Lung (tissue), 11 donors: ENCODE measurements at regions not wholly inside any gene's neighbourhood (a gene's known extent, or its start where the extent isn't known, plus 50 kb on each side); places are given as distances from the start of the nearest gene placed in this dataset.

Source experiments
- ATAC-seq: fragments of 200-7000 bp; cut with Tn5 transposase; one replicate; pipeline ENCODE4 v1.9.1; 2020; ENCODE audit warnings: moderate number of reproducible peaks; ENCODE audit not compliant: insufficient read depth, low FRiP score
- DNase-seq, 3 donors: peaks; one replicate each; pipeline ENCODE4 v3.0.0-alpha.2; 2013 to 2017
- H3K27ac ChIP-seq, 2 donors: one replicate each; pipeline ENCODE4 v1.5.1; 2013; ENCODE audit warnings: mild to moderate bottlenecking in 2 of 2, moderate library complexity in 2 of 2, control low read depth in 1 of 2, inconsistent platforms in 1 of 2, low read depth in 1 of 2, low read length in 1 of 2
- H3K27me3 ChIP-seq, 3 donors: one replicate each; pipeline ENCODE4 v1.5.1; 2013; ENCODE audit warnings: low read length in 2 of 3; ENCODE audit not compliant: control insufficient read depth in 3 of 3, insufficient read depth in 3 of 3
- H3K36me3 ChIP-seq, 4 donors: one replicate each; pipeline ENCODE4 v1.5.1; 2013; ENCODE audit warnings: low read length in 4 of 4, mild to moderate bottlenecking in 1 of 4, moderate library complexity in 1 of 4; ENCODE audit not compliant: control insufficient read depth in 4 of 4, insufficient read depth in 4 of 4
- H3K4me1 ChIP-seq, 5 donors: one replicate each; pipeline ENCODE4 v1.5.1; 2013; ENCODE audit warnings: low read length in 5 of 5, mild to moderate bottlenecking in 2 of 5, moderate library complexity in 1 of 5; ENCODE audit not compliant: control insufficient read depth in 5 of 5, insufficient read depth in 5 of 5
- H3K4me3 ChIP-seq: one replicate; pipeline ENCODE4 v1.5.1; 2013; ENCODE audit warnings: mild to moderate bottlenecking, control low read depth, moderate library complexity
- H3K9ac ChIP-seq, 2 donors: one replicate each; pipeline ENCODE4 v1.5.1; 2013; ENCODE audit warnings: low read length in 2 of 2, control low read depth in 1 of 2; ENCODE audit not compliant: insufficient read depth in 1 of 2
- H3K9me3 ChIP-seq, 4 donors: one replicate each; pipeline ENCODE4 v1.5.1; 2013; ENCODE audit warnings: low read length in 3 of 4, mild to moderate bottlenecking in 1 of 4, moderate library complexity in 1 of 4; ENCODE audit not compliant: control insufficient read depth in 4 of 4, insufficient read depth in 3 of 4
- WGBS, 2 donors: extraction: QIAGEN DNeasy Blood & Tissue Kit; methylation state at CpG; one replicate each; pipeline ENCODE4 v1.1.7; 2013; 5-methylcytosine and 5-hydroxymethylcytosine counted together
- TF ChIP-seq, protein P1 (sequence below): IDR thresholded peaks from 2 replicates; pipeline ENCODE4 v1.5.1; 2012; ENCODE audit warnings: mild to moderate bottlenecking; ENCODE audit errors: control extremely low read depth, extremely low read depth
- donor health status: control.
- donor health status: control.
- donor health status: Bipolar disorder and iron deficiency.
- donor health status: healthy.
- donor health status: DM: yes; HTN: yes; CAD: no.

DNA sequence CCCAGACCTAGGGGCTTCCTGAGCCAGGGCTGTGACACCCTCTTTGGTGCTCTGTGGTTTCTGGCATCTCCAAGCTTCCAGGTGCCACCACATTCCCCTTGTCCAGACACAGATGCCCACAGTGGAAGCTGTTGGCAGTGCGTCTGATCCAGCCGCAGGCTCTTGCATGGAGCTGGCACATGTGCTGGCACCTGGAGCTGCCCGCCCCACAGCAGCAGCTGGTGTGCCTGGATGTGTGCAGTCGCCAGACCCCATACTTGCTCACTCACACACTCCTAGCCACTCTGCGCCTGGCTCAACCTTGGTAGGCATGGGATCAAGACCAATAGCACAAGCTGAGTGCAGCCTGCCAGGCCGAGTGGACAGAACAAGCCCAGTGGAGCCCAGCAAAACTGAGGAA is 106.5 kb downstream of the LYZL1 start:
- DNase-seq (no peak), ATAC-seq (no peak)
- TF ChIP-seq, protein P1, sequence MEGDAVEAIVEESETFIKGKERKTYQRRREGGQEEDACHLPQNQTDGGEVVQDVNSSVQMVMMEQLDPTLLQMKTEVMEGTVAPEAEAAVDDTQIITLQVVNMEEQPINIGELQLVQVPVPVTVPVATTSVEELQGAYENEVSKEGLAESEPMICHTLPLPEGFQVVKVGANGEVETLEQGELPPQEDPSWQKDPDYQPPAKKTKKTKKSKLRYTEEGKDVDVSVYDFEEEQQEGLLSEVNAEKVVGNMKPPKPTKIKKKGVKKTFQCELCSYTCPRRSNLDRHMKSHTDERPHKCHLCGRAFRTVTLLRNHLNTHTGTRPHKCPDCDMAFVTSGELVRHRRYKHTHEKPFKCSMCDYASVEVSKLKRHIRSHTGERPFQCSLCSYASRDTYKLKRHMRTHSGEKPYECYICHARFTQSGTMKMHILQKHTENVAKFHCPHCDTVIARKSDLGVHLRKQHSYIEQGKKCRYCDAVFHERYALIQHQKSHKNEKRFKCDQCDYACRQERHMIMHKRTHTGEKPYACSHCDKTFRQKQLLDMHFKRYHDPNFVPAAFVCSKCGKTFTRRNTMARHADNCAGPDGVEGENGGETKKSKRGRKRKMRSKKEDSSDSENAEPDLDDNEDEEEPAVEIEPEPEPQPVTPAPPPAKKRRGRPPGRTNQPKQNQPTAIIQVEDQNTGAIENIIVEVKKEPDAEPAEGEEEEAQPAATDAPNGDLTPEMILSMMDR, result no peak
- no peaks in the 10 kb centered on the region for H3K9me3 ChIP-seq
- no peaks in the 10 kb centered on the region for H3K36me3 ChIP-seq
- no peak overlapping the region for H3K9ac ChIP-seq
- peaks cover 0 to 4% (median 0%) of the 10 kb centered on the region in 5 donors for H3K4me1 ChIP-seq
- no peaks in the 10 kb centered on the region for H3K27me3 ChIP-seq
- no peak overlapping the region for H3K4me3 ChIP-seq
- 92 to 96% methylated on average over 6 of the region's 6 CpGs for WGBS, 2 donors
- no peak overlapping the region for H3K27ac ChIP-seq

DNA sequence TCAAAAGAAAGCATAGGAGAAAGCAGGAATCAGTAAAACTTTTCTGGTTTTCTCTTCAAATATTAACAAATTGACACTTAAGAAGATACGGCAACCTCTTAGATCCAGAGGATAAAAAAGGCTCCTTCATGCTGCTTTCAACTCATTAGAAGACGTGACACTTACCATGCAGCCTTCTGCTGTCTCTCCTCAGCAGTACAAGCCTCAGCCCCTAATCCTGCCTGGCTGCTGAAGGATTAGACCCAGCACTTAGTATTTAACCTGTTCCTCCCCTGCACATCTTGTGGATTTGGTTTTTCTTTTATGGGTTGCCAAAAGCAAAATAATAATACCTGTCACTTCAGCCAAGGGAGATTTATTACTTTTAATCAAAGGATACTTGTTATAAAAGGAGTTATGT is 108.4 kb downstream of the LYZL1 start:
- ATAC-seq (no peak), DNase-seq (no peak)
- H3K4me3 ChIP-seq, result no peak overlapping the region
- H3K9me3 ChIP-seq, result no peaks in the 10 kb centered on the region
- TF ChIP-seq, protein P1, result no peak
- H3K9ac ChIP-seq, result no peak overlapping the region
- WGBS, 2 donors, result 50 to 66% methylated on average over 2 of the region's 2 CpGs
- peaks cover 0 to under 1% (median 0%) of the 10 kb centered on the region in 5 donors for H3K4me1 ChIP-seq
- H3K27me3 ChIP-seq, result no peaks in the 10 kb centered on the region
- H3K27ac ChIP-seq, result no peak overlapping the region
- no peaks in the 10 kb centered on the region for H3K36me3 ChIP-seq

DNA sequence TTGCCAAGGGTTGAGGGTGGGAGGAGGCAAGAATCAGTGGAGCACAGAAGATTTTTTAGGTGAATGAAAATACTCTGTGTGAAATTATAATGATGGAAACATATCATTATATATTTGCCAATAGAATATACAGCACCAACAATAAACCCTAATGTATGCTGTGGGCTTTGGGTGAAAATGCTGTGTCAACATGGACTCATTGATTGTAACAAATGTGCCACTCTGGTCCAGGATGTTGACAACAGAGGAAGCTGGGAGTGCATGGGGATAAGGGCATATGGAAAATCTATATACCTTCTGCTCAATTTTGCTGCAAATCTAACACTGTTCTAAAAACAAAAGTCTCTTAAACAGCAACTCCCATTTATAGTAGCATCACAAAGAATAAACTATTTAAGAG is 114.3 kb downstream of the LYZL1 start:
- no peaks in the 10 kb centered on the region for H3K4me1 ChIP-seq
- TF ChIP-seq, protein P1, result no peak
- DNase-seq (no peak), ATAC-seq (no peak)
- no peaks in the 10 kb centered on the region for H3K27me3 ChIP-seq
- H3K9me3 ChIP-seq, result no peaks in the 10 kb centered on the region
- H3K9ac ChIP-seq, result no peak overlapping the region
- no peak overlapping the region for H3K27ac ChIP-seq
- H3K36me3 ChIP-seq, result no peaks in the 10 kb centered on the region
- H3K4me3 ChIP-seq, result no peak overlapping the region

DNA sequence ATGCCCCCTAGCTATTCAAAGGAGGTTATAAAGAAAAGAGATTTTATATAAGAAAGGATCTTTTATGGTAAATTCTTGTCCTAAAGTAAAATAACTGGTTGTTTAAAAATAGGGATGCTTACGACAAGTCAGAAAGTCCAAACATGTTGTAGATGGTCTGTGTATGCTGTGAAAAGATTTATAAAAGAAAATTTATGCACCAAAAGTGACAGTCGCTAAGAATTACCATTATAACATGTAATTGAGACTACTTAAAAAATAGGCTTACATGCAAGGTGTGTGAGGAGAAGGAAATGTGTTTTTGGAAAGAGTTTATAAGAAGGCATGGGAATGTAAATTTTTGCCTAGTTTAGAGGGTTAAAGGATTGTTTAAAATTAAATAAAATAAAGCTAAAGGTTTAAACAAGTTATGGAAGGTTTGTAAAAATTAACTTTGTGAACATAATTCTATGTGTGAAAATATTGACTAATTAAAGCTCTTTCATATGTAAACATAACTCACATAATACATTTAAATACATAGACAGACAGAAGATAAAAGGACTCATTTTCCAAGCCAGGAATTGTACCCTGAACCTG is 118.5 kb downstream of the LYZL1 start:
- WGBS, 2 donors, result 95 to 96% methylated on average over 2 of the region's 2 CpGs

More for the DNA sequence above, 118.5 kb downstream of the LYZL1 start:
- no peaks in the 10 kb centered on the region for H3K9me3 ChIP-seq
- peaks cover 0 to 16% (median 7%) of the 10 kb centered on the region in 5 donors for H3K4me1 ChIP-seq
- no peaks in the 10 kb centered on the region for H3K27me3 ChIP-seq
- H3K4me3 ChIP-seq, result no peak overlapping the region
- no peaks in the 10 kb centered on the region for H3K36me3 ChIP-seq
- DNase-seq (no peak), ATAC-seq (no peak)
- H3K9ac ChIP-seq, result no peak overlapping the region
- no peak overlapping the region for H3K27ac ChIP-seq
- TF ChIP-seq, protein P1, result no peak
